OCI-LY7 (cell line): ENCODE measurements at regions not wholly inside any gene's neighbourhood (a gene's known extent, or its start where the extent isn't known, plus 50 kb on each side); places are given as distances from the start of the nearest gene placed in this dataset.

Experiments
- BruUV-seq: library from RNA; stranded (reverse); fragments of 400-500 nt; replicated peaks from 2 replicates; lab custom pipeline; 2021; lab: Mats Ljungman, UMichigan
- CTCF ChIA-PET: fragments of 300-600 bp; sonication (Branson Sonifier 250); formaldehyde crosslinking; loops from one replicate; lab custom pipeline; 2022; ENCODE audit warnings: antibody characterized with exemption; ENCODE audit not compliant: unreplicated experiment; lab: Charles Lee
- POLR2A ChIA-PET: fragments of 300-600 bp; sonication (Branson Sonifier 250); formaldehyde crosslinking; loops from one replicate; lab custom pipeline; 2022; ENCODE audit warnings: antibody characterized with exemption; lab: Charles Lee
- DNase-seq: peaks from one replicate; pipeline ENCODE4 v3.0.0-alpha.2; 2015; ENCODE audit warnings: low spot score
- H2AFZ ChIP-seq: fragments of 200-600 bp; sonication (generic), shearing (Covaris generic); 2 replicates; pipeline ENCODE4 v1.6.1; 2014; ENCODE audit warnings: mild to moderate bottlenecking, antibody characterized with exemption, low read length, moderate library complexity
- H3K27ac ChIP-seq: fragments of 200-600 bp; sonication (generic); 2 replicates; pipeline ENCODE4 v1.5.1; 2014; ENCODE audit warnings: mixed run types, low read depth, mild to moderate bottlenecking, moderate library complexity, low read length, inconsistent platforms; ENCODE audit not compliant: poor library complexity, severe bottlenecking
- H3K36me3 ChIP-seq: fragments of 200-600 bp; sonication (generic); 2 replicates; pipeline ENCODE4 v1.6.1; 2014; ENCODE audit warnings: mild to moderate bottlenecking, antibody characterized with exemption, low read length, moderate library complexity, mixed read lengths; ENCODE audit not compliant: insufficient read depth
- H3K4me1 ChIP-seq: fragments of 200-600 bp; sonication (generic); 2 replicates; pipeline ENCODE4 v1.5.1; 2014; ENCODE audit warnings: mild to moderate bottlenecking, low read length; ENCODE audit not compliant: insufficient read depth, poor library complexity, severe bottlenecking
- H3K4me2 ChIP-seq: fragments of 200-600 bp; sonication (generic); 2 replicates; pipeline ENCODE4 v1.6.1; 2014; ENCODE audit warnings: mild to moderate bottlenecking, low read length
- H3K4me3 ChIP-seq: fragments of 200-600 bp; sonication (generic); 2 replicates; pipeline ENCODE4 v1.5.1; 2014; ENCODE audit warnings: mild to moderate bottlenecking, low read depth, low read length; ENCODE audit not compliant: poor library complexity, severe bottlenecking
- H3K79me2 ChIP-seq: fragments of 200-600 bp; sonication (generic); 2 replicates; pipeline ENCODE4 v1.6.1; 2016; ENCODE audit warnings: low read depth, mild to moderate bottlenecking, low read length, moderate library complexity, mixed read lengths; ENCODE audit not compliant: insufficient read depth
- H3K9me2 ChIP-seq: fragments of 200-600 bp; sonication (generic); 2 replicates; pipeline ENCODE4 v1.6.1; 2016; ENCODE audit warnings: mild to moderate bottlenecking, low read length, mixed read lengths; ENCODE audit not compliant: insufficient read depth
- H3K9me3 ChIP-seq: fragments of 200-600 bp; sonication (generic); 2 replicates; pipeline ENCODE4 v1.6.1; 2014; ENCODE audit warnings: mild to moderate bottlenecking, mixed run types, low read length, mixed read lengths
- H4K20me1 ChIP-seq: fragments of 200-600 bp; sonication (generic); 2 replicates; pipeline ENCODE4 v1.6.1; 2014; ENCODE audit warnings: mild to moderate bottlenecking, antibody characterized with exemption, low read length, moderate library complexity, mixed read lengths; ENCODE audit not compliant: insufficient read depth
- CTCF ChIP-seq: fragments of 200-600 bp; sonication (generic); conservative IDR thresholded peaks from 2 replicates; pipeline ENCODE4 v1.5.1; 2014; ENCODE audit warnings: mild to moderate bottlenecking, antibody characterized with exemption, low read length, moderate library complexity, mixed read lengths
- EZH2phosphoT487 ChIP-seq: fragments of 200-600 bp; sonication (generic); IDR thresholded peaks from 2 replicates; pipeline ENCODE4 v1.6.1; 2018; ENCODE audit warnings: low read depth, borderline replicate concordance, mild to moderate bottlenecking, mixed run types, antibody characterized with exemption, low read length, moderate library complexity, mixed read lengths
- intact Hi-C: fragments of 100-400 bp; cut with micrococcal nuclease; formaldehyde crosslinking; loops from one replicate; pipeline ENCODE4 v1.10.0; 2022; ENCODE audit not compliant: unreplicated experiment

GRCh38 chr1:204736836-204737235 is 51.3 kb upstream of the LRRN2 start:
- Histone ChIP-seq H3K27ac (no peak overlapping the region), H3K36me3 (no peaks in the 10 kb centered on the region), H3K9me3 (peaks cover 14% of the 10 kb centered on the region), H3K4me1 (no peaks in the 10 kb centered on the region), H3K9me2 (no peaks in the 10 kb centered on the region), H3K4me2 (no peak overlapping the region), H3K79me2 (no peaks in the 10 kb centered on the region), H2AFZ (no peak overlapping the region), H4K20me1 (no peaks in the 10 kb centered on the region), H3K4me3 (no peak overlapping the region)
- intact Hi-C loops, result no loop called here
- CTCF ChIA-PET, result no interaction called here
- DNase-seq, result no peak
- TF ChIP-seq CTCF (no peak), EZH2phosphoT487 (no peak)
- POLR2A ChIA-PET, result no interaction called here
- no TSS peak for BruUV-seq

GRCh38 chr1:204738506-204738905 is 53.0 kb upstream of the LRRN2 start:
- Histone ChIP-seq H3K27ac (no peak overlapping the region), H3K9me3 (peaks cover 14% of the 10 kb centered on the region), H2AFZ (no peak overlapping the region), H3K4me2 (no peak overlapping the region), H4K20me1 (no peaks in the 10 kb centered on the region), H3K36me3 (no peaks in the 10 kb centered on the region), H3K4me3 (no peak overlapping the region), H3K4me1 (no peaks in the 10 kb centered on the region), H3K9me2 (no peaks in the 10 kb centered on the region), H3K79me2 (no peaks in the 10 kb centered on the region)
- intact Hi-C loops, result no loop called here
- no TSS peak for BruUV-seq
- DNase-seq, result no peak
- CTCF ChIA-PET, result no interaction called here
- POLR2A ChIA-PET, result interaction anchor here (1.5 kb wide), 1 partner anchor 12 kb away, joined by 4 read pairs; no protein-coding TSS in a partner anchor
- TF ChIP-seq CTCF (no peak), EZH2phosphoT487 (no peak)

- no peak for TF ChIP-seq CTCF
- TF ChIP-seq EZH2phosphoT487, result no peak
- Histone ChIP-seq H3K4me2 (no peak overlapping the region), H4K20me1 (no peaks in the 10 kb centered on the region), H3K27ac (no peak overlapping the region), H3K4me3 (no peak overlapping the region), H3K79me2 (no peaks in the 10 kb centered on the region), H3K36me3 (no peaks in the 10 kb centered on the region), H2AFZ (no peak overlapping the region), H3K9me3 (peaks cover 14% of the 10 kb centered on the region), H3K9me2 (no peaks in the 10 kb centered on the region), H3K4me1 (no peaks in the 10 kb centered on the region)
- intact Hi-C loops, result no loop called here
- BruUV-seq, result no TSS peak
- CTCF ChIA-PET, result no interaction called here
- POLR2A ChIA-PET, result no interaction called here
- no peak for DNase-seq
Measured at GRCh38 chr1:204740354-204740753, 54.8 kb upstream of the LRRN2 start.
